ENCODE measurements at regions not wholly inside any gene's neighbourhood (a gene's known extent, or its start where the extent isn't known, plus 50 kb on each side); places are given as distances from the start of the nearest gene placed in this dataset.

- Histone ChIP-seq H3K27me3 (no peaks in the 10 kb centered on the region), H3K9me3 (no peaks in the 10 kb centered on the region), H3K4me1 (no peaks in the 10 kb centered on the region), H3K27ac (no peak overlapping the region), H3K36me3 (no peaks in the 10 kb centered on the region), H3K4me3 (no peak overlapping the region)
- TF ChIP-seq, protein P1, sequence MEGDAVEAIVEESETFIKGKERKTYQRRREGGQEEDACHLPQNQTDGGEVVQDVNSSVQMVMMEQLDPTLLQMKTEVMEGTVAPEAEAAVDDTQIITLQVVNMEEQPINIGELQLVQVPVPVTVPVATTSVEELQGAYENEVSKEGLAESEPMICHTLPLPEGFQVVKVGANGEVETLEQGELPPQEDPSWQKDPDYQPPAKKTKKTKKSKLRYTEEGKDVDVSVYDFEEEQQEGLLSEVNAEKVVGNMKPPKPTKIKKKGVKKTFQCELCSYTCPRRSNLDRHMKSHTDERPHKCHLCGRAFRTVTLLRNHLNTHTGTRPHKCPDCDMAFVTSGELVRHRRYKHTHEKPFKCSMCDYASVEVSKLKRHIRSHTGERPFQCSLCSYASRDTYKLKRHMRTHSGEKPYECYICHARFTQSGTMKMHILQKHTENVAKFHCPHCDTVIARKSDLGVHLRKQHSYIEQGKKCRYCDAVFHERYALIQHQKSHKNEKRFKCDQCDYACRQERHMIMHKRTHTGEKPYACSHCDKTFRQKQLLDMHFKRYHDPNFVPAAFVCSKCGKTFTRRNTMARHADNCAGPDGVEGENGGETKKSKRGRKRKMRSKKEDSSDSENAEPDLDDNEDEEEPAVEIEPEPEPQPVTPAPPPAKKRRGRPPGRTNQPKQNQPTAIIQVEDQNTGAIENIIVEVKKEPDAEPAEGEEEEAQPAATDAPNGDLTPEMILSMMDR (IDR thresholded peaks at IDR 0.05) = no peak
- TF ChIP-seq POLR2A (IDR thresholded peaks at IDR 0.05) = no peak
- DNase-seq = no peak
- intact Hi-C loops (cut with DNase I) = no loop called here
- no peak for ATAC-seq
- 64% methylated on average over 3 of the region's 3 CpGs for WGBS (ENCODE audit: insufficient coverage, low coverage, low lambda C conversion rate, missing lambda C conversion rate)
Observed at GRCh38 chr11:27218421-27219038, 144.5 kb downstream of the CCDC34 start.

DNA sequence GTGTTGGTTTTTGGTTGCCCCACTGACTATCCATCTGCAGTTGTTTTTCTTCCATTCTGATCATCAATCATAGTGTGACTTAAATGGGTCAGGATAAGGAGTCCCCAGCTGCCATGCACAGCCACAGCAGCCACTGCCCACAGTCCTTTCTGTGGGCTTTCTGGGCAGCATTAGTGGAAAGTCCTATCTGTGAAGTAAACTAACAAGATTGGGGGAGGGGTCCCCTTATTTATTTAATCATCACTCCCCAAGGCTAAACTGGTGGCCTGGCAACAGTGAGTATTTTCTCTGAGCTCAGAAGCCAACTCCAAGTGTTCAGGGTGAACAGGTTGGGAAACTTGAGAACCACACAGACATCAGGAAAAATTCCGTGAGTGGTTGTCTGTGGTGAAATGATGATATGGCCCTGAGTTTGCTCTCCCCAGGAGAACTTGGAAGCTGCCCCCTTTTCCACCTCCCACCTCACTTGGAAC lies 145.0 kb downstream of the CCDC34 start:
- TF ChIP-seq POLR2A (IDR thresholded peaks at IDR 0.05) = no peak
- TF ChIP-seq, protein P1 (IDR thresholded peaks at IDR 0.05) = no peak
- H3K4me1 ChIP-seq = no peaks in the 10 kb centered on the region
- DNase-seq (no peak), ATAC-seq (no peak)
- H3K36me3 ChIP-seq = no peaks in the 10 kb centered on the region
- no peak overlapping the region for H3K27ac ChIP-seq
- H3K27me3 ChIP-seq = no peaks in the 10 kb centered on the region
- intact Hi-C loops (cut with DNase I) = no loop called here
- H3K9me3 ChIP-seq = no peaks in the 10 kb centered on the region
- WGBS (ENCODE audit: insufficient coverage, low coverage, low lambda C conversion rate, missing lambda C conversion rate) = 80% methylated on average over 1 of the region's 1 CpG
- no peak overlapping the region for H3K4me3 ChIP-seq

- DNase-seq = no peak
- Histone ChIP-seq H3K9me3 (no peaks in the 10 kb centered on the region), H3K36me3 (no peaks in the 10 kb centered on the region), H3K27ac (no peak overlapping the region), H3K4me1 (no peaks in the 10 kb centered on the region), H3K27me3 (no peaks in the 10 kb centered on the region), H3K4me3 (no peak overlapping the region)
- WGBS (ENCODE audit: insufficient coverage, low coverage, low lambda C conversion rate, missing lambda C conversion rate) = 71% methylated on average over 2 of the region's 2 CpGs
- intact Hi-C loops (cut with DNase I) = no loop called here
- TF ChIP-seq, protein P1 (IDR thresholded peaks at IDR 0.05) = no peak
- no peak for TF ChIP-seq POLR2A (IDR thresholded peaks at IDR 0.05)
- no peak for ATAC-seq
Observed at GRCh38 chr11:27217496-27217895, 145.5 kb downstream of the CCDC34 start.

DNA sequence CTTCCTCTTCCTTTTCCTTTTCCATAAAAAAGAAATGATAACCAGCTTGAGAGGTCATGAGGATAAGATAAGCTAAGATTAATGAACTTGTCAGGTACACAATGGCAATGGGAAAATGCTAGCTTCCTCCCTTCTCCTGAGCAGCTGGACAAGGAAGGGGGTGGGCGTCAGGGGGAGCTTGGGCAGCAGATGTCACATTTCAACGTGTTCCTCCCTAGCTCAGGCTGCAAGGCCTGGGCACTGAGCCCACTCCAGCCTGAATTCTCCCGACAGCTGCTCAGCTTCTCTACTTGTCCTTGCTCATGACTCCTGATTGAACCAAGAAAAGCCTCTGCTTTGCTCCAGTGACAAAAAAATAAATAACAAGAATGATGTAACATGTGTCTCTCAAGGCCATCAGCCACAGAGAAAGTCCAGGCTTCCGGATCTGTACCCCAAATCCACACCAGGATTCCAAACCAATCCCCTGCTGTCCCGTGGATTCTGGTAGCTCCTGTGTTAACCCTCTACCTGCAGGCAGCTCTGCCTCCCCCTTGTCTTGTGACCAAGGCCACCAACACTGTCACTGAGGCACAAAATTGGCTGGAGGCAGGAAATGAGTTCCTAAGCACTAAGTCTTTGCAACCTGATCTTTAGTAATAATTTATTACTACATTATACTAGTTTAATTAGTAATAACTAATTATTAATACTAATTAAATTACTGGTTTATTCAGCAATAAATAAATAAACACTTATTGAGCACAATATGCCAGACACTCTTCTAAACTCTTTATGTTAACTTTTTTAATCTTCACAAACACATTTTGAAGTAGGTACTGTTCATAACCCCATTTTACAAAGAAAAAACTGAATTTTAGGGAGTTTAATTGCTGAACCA lies 146.5 kb downstream of the CCDC34 start:
- H3K27me3 ChIP-seq = no peaks in the 10 kb centered on the region
- ATAC-seq (peak; percentile 44 to 63 (median 54)), DNase-seq (peak in 1 of 3 donors; percentile 42)
- no peaks in the 10 kb centered on the region for H3K4me1 ChIP-seq
- TF ChIP-seq, protein P1 (IDR thresholded peaks at IDR 0.05) = no peak
- H3K4me3 ChIP-seq = no peak overlapping the region
- no peak overlapping the region for H3K27ac ChIP-seq
- no peaks in the 10 kb centered on the region for H3K36me3 ChIP-seq
- WGBS (ENCODE audit: insufficient coverage, low coverage, low lambda C conversion rate, missing lambda C conversion rate) = 36% methylated on average over 5 of the region's 5 CpGs
- no peaks in the 10 kb centered on the region for H3K9me3 ChIP-seq
- intact Hi-C loops (cut with DNase I) = no loop called here
